ENCODE measurements at regions not wholly inside any gene's neighbourhood (a gene's known extent, or its start where the extent isn't known, plus 50 kb on each side); places are given as distances from the start of the nearest gene placed in this dataset.

GRCh38 chr3:153573481-153573880, 411.5 kb downstream of the RAP2B start:
- TF ChIP-seq ZNF671 (CRISPR knock-in tag; IDR thresholded peaks at IDR 0.05) (no peak), GABPB1 (CRISPR knock-in tag; IDR thresholded peaks at IDR 0.05) (no peak), MXD4 (CRISPR knock-in tag; IDR thresholded peaks at IDR 0.05; ENCODE audit: borderline replicate concordance) (no peak), E2F4 (CRISPR knock-in tag; IDR thresholded peaks at IDR 0.05; ENCODE audit: borderline replicate concordance, low read depth) (no peak), ZNF423 (CRISPR knock-in tag; IDR thresholded peaks at IDR 0.05) (no peak), CTCF (IDR thresholded peaks at IDR 0.05) (no peak), NFYB (CRISPR knock-in tag; conservative IDR thresholded peaks at IDR 0.05; ENCODE audit: low read depth) (no peak)

Data from WTC11 (cell line).